HEK293 (cell line): ENCODE measurements at regions not wholly inside any gene's neighbourhood (a gene's known extent, or its start where the extent isn't known, plus 50 kb on each side); places are given as distances from the start of the nearest gene placed in this dataset.

Experiments
- CTCF ChIA-PET: fragments of 350-600 bp; formaldehyde crosslinking; extraction: SDS; loops from one replicate; lab custom pipeline; 2021; ENCODE audit warnings: antibody characterized with exemption; lab: Yijun Ruan, JAX
- POLR2A ChIA-PET: fragments of 300-600 bp; formaldehyde crosslinking; extraction: SDS; loops from one replicate; lab custom pipeline; 2020; ENCODE audit warnings: antibody characterized with exemption, inconsistent platforms; lab: Yijun Ruan, JAX
- H3K27ac ChIP-seq: fragments of 200-500 bp; sonication (Bioruptor generic); 2 replicates; pipeline ENCODE4 v1.5.1; 2014; ENCODE audit warnings: low read depth, low read length, control low read depth, inconsistent platforms; ENCODE audit errors: extremely low read depth
- H3K36me3 ChIP-seq, 2 experiments: fragments of 200-500 bp in 1 of 2; sonication (Bioruptor generic) in 1 of 2; 1 replicate in 1 of 2; 2 replicates in 1 of 2; pipeline ENCODE4 v1.5.1; 2014 to 2017; ENCODE audit warnings: inconsistent platforms in 2 of 2, low read length in 2 of 2; ENCODE audit not compliant: control insufficient read depth in 2 of 2, insufficient read depth in 1 of 2
- H3K4me1 ChIP-seq: fragments of 200-500 bp; sonication (Bioruptor generic); 2 replicates; pipeline ENCODE4 v1.5.1; 2014; ENCODE audit warnings: mild to moderate bottlenecking, low read length, inconsistent platforms; ENCODE audit not compliant: control insufficient read depth, insufficient read depth
- H3K4me3 ChIP-seq: 2 replicates; pipeline ENCODE4 v1.5.1; 2011; ENCODE audit warnings: low read depth, mild to moderate bottlenecking, control low read depth, low read length, moderate library complexity
- H3K9me3 ChIP-seq: fragments of 200-500 bp; sonication (Bioruptor generic); 2 replicates; pipeline ENCODE4 v1.5.1; 2014; ENCODE audit warnings: low read depth, low read length, inconsistent platforms; ENCODE audit not compliant: control insufficient read depth, insufficient read depth
- BCL11B ChIP-seq: fragments of 450-650 bp; formaldehyde crosslinking; IDR thresholded peaks from 2 replicates; pipeline ENCODE4 v1.5.1; 2016; ENCODE audit warnings: low read depth, missing biosample characterization, missing genetic modification characterization
- GLI4 ChIP-seq: fragments of 450-650 bp; formaldehyde crosslinking; IDR thresholded peaks from 2 replicates; pipeline ENCODE4 v1.5.1; 2016; ENCODE audit warnings: missing biosample characterization, missing genetic modification characterization
- KLF1 ChIP-seq: fragments of 450-650 bp; formaldehyde crosslinking; IDR thresholded peaks from 2 replicates; pipeline ENCODE4 v1.5.1; 2016; ENCODE audit warnings: missing biosample characterization, missing genetic modification characterization
- KLF7 ChIP-seq: fragments of 450-650 bp; formaldehyde crosslinking; IDR thresholded peaks from 2 replicates; pipeline ENCODE4 v1.5.1; 2016; ENCODE audit warnings: missing biosample characterization, missing genetic modification characterization, borderline replicate concordance
- PRDM1 ChIP-seq: fragments of 450-650 bp; formaldehyde crosslinking; IDR thresholded peaks from 2 replicates; pipeline ENCODE4; 2016; ENCODE audit warnings: missing biosample characterization, missing genetic modification characterization
- REST ChIP-seq: fragments of 450-650 bp; formaldehyde crosslinking; IDR thresholded peaks from 2 replicates; pipeline ENCODE4 v1.5.1; 2016; ENCODE audit warnings: missing biosample characterization, missing genetic modification characterization
- TCF7L2 ChIP-seq: IDR thresholded peaks from 2 replicates; pipeline ENCODE4 v1.6.1; 2011; ENCODE audit warnings: low read depth, mild to moderate bottlenecking, inconsistent platforms, low read length, moderate library complexity, borderline replicate concordance
- TSHZ1 ChIP-seq: fragments of 450-650 bp; formaldehyde crosslinking; IDR thresholded peaks from 2 replicates; pipeline ENCODE4 v1.5.1; 2016; ENCODE audit warnings: missing biosample characterization, missing genetic modification characterization, borderline replicate concordance
- ZBTB1 ChIP-seq: fragments of 450-650 bp; formaldehyde crosslinking; IDR thresholded peaks from 2 replicates; pipeline ENCODE4 v1.5.1; 2016; ENCODE audit warnings: missing biosample characterization, missing genetic modification characterization
- ZFP41 ChIP-seq: fragments of 450-650 bp; formaldehyde crosslinking; IDR thresholded peaks from 2 replicates; pipeline ENCODE4 v1.5.1; 2016; ENCODE audit warnings: missing biosample characterization, missing genetic modification characterization, borderline replicate concordance
- ZNF112 ChIP-seq: fragments of 450-650 bp; formaldehyde crosslinking; IDR thresholded peaks from 2 replicates; pipeline ENCODE4 v1.5.0; 2017; ENCODE audit warnings: missing biosample characterization, missing genetic modification characterization
- ZNF19 ChIP-seq: fragments of 450-650 bp; formaldehyde crosslinking; IDR thresholded peaks from 2 replicates; pipeline ENCODE4; 2016; ENCODE audit warnings: missing biosample characterization, missing genetic modification characterization, low read depth
- ZNF350 ChIP-seq: fragments of 450-650 bp; formaldehyde crosslinking; IDR thresholded peaks from 2 replicates; pipeline ENCODE4 v1.5.0; 2017; ENCODE audit warnings: missing biosample characterization, mild to moderate bottlenecking, missing genetic modification characterization
- ZNF473 ChIP-seq: fragments of 450-650 bp; formaldehyde crosslinking; IDR thresholded peaks from 2 replicates; pipeline ENCODE4 v1.5.1; 2017; ENCODE audit warnings: missing biosample characterization, missing genetic modification characterization
- ZNF529 ChIP-seq: fragments of 450-650 bp; formaldehyde crosslinking; IDR thresholded peaks from 2 replicates; pipeline ENCODE4 v1.5.1; 2017; ENCODE audit warnings: missing genetic modification characterization, missing biosample characterization; ENCODE audit not compliant: insufficient replicate concordance
- ZNF544 ChIP-seq: fragments of 450-650 bp; formaldehyde crosslinking; IDR thresholded peaks from 2 replicates; pipeline ENCODE4 v1.5.0; 2017; ENCODE audit warnings: missing biosample characterization, missing genetic modification characterization
- ZNF785 ChIP-seq: fragments of 450-650 bp; formaldehyde crosslinking; IDR thresholded peaks from 2 replicates; pipeline ENCODE4 v1.5.1; 2016; ENCODE audit warnings: missing biosample characterization, missing genetic modification characterization
- TF ChIP-seq, protein P1 (sequence below): fragments of 450-650 bp; formaldehyde crosslinking; IDR thresholded peaks from 2 replicates; pipeline ENCODE4 v1.5.1; 2016; ENCODE audit warnings: missing biosample characterization, missing genetic modification characterization

GRCh38 chr3:28590860-28591259, 242.2 kb upstream of the AZI2 start:
- TF ChIP-seq ZBTB1 = no peak
- no peak for TF ChIP-seq ZNF350 (tag by site-specific recombination)
- no peak for TF ChIP-seq PRDM1 (tag by site-specific recombination)
- TF ChIP-seq ZNF544 (tag by site-specific recombination) = no peak
- no peak for TF ChIP-seq KLF1 (tag by site-specific recombination)
- TF ChIP-seq BCL11B (tag by site-specific recombination) = no peak
- no peak for TF ChIP-seq ZNF112
- no peak for TF ChIP-seq KLF7 (tag by site-specific recombination)
- TF ChIP-seq ZNF19 (tag by site-specific recombination) = no peak
- no peak for TF ChIP-seq ZNF529 (tag by site-specific recombination)
- TF ChIP-seq TCF7L2 = no peak
- TF ChIP-seq, protein P1, sequence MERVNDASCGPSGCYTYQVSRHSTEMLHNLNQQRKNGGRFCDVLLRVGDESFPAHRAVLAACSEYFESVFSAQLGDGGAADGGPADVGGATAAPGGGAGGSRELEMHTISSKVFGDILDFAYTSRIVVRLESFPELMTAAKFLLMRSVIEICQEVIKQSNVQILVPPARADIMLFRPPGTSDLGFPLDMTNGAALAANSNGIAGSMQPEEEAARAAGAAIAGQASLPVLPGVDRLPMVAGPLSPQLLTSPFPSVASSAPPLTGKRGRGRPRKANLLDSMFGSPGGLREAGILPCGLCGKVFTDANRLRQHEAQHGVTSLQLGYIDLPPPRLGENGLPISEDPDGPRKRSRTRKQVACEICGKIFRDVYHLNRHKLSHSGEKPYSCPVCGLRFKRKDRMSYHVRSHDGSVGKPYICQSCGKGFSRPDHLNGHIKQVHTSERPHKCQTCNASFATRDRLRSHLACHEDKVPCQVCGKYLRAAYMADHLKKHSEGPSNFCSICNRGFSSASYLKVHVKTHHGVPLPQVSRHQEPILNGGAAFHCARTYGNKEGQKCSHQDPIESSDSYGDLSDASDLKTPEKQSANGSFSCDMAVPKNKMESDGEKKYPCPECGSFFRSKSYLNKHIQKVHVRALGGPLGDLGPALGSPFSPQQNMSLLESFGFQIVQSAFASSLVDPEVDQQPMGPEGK = no peak
- TF ChIP-seq, all 188 proteins: peak for 0
- Histone ChIP-seq H3K36me3 (no peaks in the 10 kb centered on the region), H3K9me3 (no peaks in the 10 kb centered on the region), H3K4me1 (no peaks in the 10 kb centered on the region), H3K27ac (no peak overlapping the region), H3K4me3 (no peak overlapping the region)
- ChIA-PET POLR2A (no interaction called here), CTCF (no interaction called here)

DNA sequence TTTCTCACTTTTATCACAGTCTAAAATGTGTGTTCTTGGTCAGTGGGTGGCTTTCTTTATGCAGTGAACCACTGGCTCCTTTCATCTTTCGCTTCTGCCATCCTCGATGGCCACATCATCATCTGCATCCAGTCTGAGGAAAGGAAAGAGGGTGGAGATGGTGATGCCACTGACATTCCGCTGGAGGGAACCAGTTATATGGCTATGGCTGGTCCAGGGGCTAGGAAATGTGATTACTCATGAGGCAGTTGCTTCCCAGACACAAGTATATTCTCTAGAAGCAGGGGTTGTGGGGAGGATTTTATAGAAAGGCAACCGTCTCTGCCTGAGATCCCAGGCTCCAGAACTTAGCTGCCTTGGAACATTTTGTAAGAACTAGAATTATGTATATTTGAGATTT, 246.7 kb upstream of the AZI2 start:
- H3K27ac ChIP-seq = no peak overlapping the region
- TF ChIP-seq GLI4 (no peak), REST (tag by site-specific recombination) (no peak), ZNF785 (tag by site-specific recombination) (no peak), ZNF473 (tag by site-specific recombination) (no peak), ZFP41 (tag by site-specific recombination) (no peak), TSHZ1 (no peak)
- TF ChIP-seq, all 188 proteins: peak for 0
- ChIA-PET POLR2A (no interaction called here), CTCF (interaction anchor here (0.8 kb wide), 1 partner anchor 73 kb away, joined by 3 read pairs; no protein-coding TSS in a partner anchor)
- no peak overlapping the region for H3K4me3 ChIP-seq
- no peaks in the 10 kb centered on the region for H3K4me1 ChIP-seq
- H3K36me3 ChIP-seq = no peaks in the 10 kb centered on the region
- no peaks in the 10 kb centered on the region for H3K9me3 ChIP-seq
